PFSK-1 (cell line): ENCODE measurements at regions not wholly inside any gene's neighbourhood (a gene's known extent, or its start where the extent isn't known, plus 50 kb on each side); places are given as distances from the start of the nearest gene placed in this dataset.

ENCODE experiments used
- FOXP2 ChIP-seq: optimal IDR thresholded peaks from 2 replicates; pipeline ENCODE3; 2011; ENCODE audit warnings: borderline replicate concordance, control low read depth, inconsistent platforms; ENCODE audit not compliant: insufficient read depth; ENCODE audit errors: extremely low read length, extremely low read depth
- POLR2AphosphoS5 ChIP-seq: IDR thresholded peaks from 2 replicates; pipeline ENCODE4 v1.6.1; 2012; ENCODE audit warnings: low read depth, mild to moderate bottlenecking, control low read depth, low read length, moderate library complexity
- SIN3A ChIP-seq: IDR thresholded peaks from 2 replicates; pipeline ENCODE4 v1.6.1; 2012; ENCODE audit warnings: mild to moderate bottlenecking, low read length, moderate library complexity, borderline replicate concordance; ENCODE audit not compliant: insufficient read depth
- TAF1 ChIP-seq: IDR thresholded peaks from 2 replicates; pipeline ENCODE4 v1.6.1; 2012; ENCODE audit warnings: low read length, control low read depth, borderline replicate concordance; ENCODE audit not compliant: insufficient read depth
- TF ChIP-seq, protein P1 (sequence below), 2 experiments: IDR thresholded peaks; 2 replicates each; pipeline versions ENCODE4 v1.6.1 to v1.8.0; 2011 to 2012; ENCODE audit warnings: low read depth in 2 of 2, low read length in 2 of 2, control low read depth in 1 of 2, inconsistent platforms in 1 of 2, mild to moderate bottlenecking in 1 of 2, moderate library complexity in 1 of 2; ENCODE audit not compliant: insufficient read depth in 1 of 2

DNA sequence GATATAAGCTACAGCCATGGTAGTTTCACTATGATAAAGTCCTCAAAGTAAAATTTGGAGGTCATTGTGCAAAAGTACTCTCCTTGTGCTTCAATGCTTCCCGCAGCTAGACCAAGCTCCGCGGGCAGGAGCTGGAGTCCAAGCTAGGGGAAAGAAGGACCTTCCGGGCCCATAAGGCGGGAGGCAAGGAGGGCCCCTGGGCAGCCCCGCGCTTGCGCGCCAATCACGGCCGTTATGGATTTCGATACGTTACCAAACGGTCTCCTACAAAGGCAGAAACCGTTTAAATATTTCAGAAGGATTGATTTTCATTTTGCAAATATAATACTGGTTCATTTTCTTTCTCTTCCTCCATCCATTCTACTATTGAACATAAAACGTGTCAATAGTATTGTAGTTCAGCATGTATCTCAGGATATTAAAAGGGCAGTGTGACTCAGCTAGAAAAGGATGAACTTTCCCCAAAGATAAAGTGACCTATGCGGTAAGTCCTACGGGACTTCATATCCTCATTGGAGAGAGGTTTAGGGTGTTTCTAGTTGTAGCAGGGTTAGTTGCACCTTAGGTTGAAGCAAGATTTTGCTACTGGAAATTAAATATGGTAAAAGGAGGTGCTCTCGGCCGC is 128.0 kb downstream of the KIF20B start:
- TF ChIP-seq, protein P1, sequence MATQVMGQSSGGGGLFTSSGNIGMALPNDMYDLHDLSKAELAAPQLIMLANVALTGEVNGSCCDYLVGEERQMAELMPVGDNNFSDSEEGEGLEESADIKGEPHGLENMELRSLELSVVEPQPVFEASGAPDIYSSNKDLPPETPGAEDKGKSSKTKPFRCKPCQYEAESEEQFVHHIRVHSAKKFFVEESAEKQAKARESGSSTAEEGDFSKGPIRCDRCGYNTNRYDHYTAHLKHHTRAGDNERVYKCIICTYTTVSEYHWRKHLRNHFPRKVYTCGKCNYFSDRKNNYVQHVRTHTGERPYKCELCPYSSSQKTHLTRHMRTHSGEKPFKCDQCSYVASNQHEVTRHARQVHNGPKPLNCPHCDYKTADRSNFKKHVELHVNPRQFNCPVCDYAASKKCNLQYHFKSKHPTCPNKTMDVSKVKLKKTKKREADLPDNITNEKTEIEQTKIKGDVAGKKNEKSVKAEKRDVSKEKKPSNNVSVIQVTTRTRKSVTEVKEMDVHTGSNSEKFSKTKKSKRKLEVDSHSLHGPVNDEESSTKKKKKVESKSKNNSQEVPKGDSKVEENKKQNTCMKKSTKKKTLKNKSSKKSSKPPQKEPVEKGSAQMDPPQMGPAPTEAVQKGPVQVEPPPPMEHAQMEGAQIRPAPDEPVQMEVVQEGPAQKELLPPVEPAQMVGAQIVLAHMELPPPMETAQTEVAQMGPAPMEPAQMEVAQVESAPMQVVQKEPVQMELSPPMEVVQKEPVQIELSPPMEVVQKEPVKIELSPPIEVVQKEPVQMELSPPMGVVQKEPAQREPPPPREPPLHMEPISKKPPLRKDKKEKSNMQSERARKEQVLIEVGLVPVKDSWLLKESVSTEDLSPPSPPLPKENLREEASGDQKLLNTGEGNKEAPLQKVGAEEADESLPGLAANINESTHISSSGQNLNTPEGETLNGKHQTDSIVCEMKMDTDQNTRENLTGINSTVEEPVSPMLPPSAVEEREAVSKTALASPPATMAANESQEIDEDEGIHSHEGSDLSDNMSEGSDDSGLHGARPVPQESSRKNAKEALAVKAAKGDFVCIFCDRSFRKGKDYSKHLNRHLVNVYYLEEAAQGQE (IDR thresholded peaks at IDR 0.05; ENCODE audit: insufficient read depth in 1 of 2, low read depth in 2 of 2, low read length in 2 of 2), result no peak
- TF ChIP-seq POLR2AphosphoS5, result no peak
- no peak for TF ChIP-seq SIN3A
- no peak for TF ChIP-seq TAF1
- TF ChIP-seq FOXP2, result no peak

DNA sequence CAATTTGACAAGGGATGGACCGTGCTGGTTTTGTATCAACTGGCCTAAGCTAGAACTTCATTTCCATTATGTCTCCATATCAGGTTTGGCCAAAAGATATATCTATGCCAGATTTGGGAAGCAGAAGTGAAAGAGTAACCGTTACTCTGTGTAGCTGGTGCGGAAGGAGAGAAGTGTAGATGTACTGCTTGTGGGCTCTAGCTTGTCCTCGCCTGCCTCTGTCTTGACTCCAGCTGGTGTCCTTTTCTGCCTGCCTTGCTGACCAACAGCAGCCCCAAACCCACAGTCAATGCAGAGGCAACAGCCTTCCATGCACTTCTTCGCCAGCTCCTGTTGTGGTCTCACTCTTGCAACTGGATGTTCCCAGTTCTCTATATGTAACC is 128.5 kb downstream of the KIF20B start:
- TF ChIP-seq FOXP2, result no peak
- no peak for TF ChIP-seq POLR2AphosphoS5
- TF ChIP-seq SIN3A, result no peak
- no peak for TF ChIP-seq TAF1
- TF ChIP-seq, protein P1 (IDR thresholded peaks at IDR 0.05; ENCODE audit: insufficient read depth in 1 of 2, low read depth in 2 of 2, low read length in 2 of 2), result no peak

DNA sequence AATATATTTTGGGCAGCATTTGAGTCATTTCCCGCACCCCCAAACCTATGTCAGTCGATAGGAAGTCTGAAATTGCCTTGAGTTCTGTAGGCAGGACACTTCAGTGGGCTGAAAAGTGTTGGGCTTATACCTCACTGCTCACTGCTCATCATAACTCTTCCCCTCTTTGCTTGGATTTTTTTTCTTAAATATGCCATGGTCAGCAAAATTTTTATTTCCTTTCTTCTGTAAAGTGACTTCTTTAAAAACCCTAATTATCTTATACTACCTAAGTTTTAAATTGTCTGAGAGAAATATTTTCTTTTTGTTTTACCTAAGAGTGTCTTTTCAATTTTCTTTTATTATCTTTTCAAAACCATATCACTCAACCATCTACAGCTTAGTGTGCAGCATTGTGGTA is 129.2 kb downstream of the KIF20B start:
- TF ChIP-seq FOXP2 (no peak), TAF1 (no peak), SIN3A (no peak), POLR2AphosphoS5 (no peak)
- TF ChIP-seq, protein P1 (IDR thresholded peaks at IDR 0.05; ENCODE audit: insufficient read depth in 1 of 2, low read depth in 2 of 2, low read length in 2 of 2), result no peak

DNA sequence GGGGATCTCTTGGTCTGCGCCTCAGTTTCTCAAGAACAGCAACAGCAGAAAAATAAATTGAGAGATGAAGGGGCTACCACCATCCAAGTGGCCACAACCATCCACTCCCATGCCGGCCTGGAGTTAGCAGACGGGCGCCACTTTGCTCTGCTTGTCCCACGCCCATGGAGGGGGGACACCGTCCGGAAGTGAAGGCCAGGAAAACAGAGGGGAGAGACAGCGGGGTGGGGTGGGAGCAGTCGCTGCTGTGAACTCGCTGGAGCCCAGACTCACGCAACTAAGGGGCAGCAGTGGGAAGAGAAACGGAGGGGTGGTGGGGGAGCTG is 135.4 kb downstream of the KIF20B start:
- TF ChIP-seq POLR2AphosphoS5 (no peak), FOXP2 (no peak), SIN3A (no peak), TAF1 (no peak)
- TF ChIP-seq, protein P1 (IDR thresholded peaks at IDR 0.05; ENCODE audit: insufficient read depth in 1 of 2, low read depth in 2 of 2, low read length in 2 of 2), result no peak
